Fibroblast of pulmonary artery (primary cell): ENCODE measurements at regions not wholly inside any gene's neighbourhood (a gene's known extent, or its start where the extent isn't known, plus 50 kb on each side); places are given as distances from the start of the nearest gene placed in this dataset.
A peak's percentile ranks its signal among the peaks of the same experiment; 100 is the strongest.

Experiments
- DNase-seq: peaks from one replicate; pipeline ENCODE4 v3.0.0-alpha.2; 2010; ENCODE audit warnings: low read depth
- H3K4me3 ChIP-seq: replicated peaks from 2 replicates; pipeline ENCODE4 v1.5.1; 2011; ENCODE audit warnings: low read depth, mild to moderate bottlenecking, control low read depth, low read length, moderate library complexity
- TF ChIP-seq, protein P1 (sequence below): IDR thresholded peaks from 2 replicates; pipeline ENCODE4 v1.5.1; 2011; ENCODE audit warnings: mild to moderate bottlenecking, control low read depth, low read length, inconsistent platforms; ENCODE audit errors: missing control alignments

DNA sequence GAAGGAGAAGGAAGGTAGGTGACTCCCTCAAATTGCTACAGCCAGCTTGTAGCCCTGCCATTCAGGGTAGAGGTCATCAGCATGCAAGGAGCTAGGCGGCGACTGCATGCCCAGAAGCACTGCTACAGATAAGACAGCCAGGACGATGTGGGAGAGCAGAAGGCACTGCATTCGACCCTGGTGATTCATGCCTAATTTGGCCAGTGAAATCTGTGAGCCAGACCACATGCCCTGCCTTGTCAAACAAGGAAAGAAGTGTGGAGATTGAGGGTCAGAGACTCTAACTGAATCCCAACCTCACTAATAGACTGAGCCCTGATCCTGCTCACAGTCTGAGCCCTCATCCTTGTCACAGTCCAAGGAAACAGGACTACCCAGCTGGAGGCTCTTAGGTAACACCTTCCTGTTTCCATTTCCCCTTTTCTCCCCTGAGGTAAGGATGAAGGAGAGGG is 86.6 kb downstream of the LINGO1 start:
- DNase-seq = peak; percentile 87
- TF ChIP-seq, protein P1, sequence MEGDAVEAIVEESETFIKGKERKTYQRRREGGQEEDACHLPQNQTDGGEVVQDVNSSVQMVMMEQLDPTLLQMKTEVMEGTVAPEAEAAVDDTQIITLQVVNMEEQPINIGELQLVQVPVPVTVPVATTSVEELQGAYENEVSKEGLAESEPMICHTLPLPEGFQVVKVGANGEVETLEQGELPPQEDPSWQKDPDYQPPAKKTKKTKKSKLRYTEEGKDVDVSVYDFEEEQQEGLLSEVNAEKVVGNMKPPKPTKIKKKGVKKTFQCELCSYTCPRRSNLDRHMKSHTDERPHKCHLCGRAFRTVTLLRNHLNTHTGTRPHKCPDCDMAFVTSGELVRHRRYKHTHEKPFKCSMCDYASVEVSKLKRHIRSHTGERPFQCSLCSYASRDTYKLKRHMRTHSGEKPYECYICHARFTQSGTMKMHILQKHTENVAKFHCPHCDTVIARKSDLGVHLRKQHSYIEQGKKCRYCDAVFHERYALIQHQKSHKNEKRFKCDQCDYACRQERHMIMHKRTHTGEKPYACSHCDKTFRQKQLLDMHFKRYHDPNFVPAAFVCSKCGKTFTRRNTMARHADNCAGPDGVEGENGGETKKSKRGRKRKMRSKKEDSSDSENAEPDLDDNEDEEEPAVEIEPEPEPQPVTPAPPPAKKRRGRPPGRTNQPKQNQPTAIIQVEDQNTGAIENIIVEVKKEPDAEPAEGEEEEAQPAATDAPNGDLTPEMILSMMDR = no peak

DNA sequence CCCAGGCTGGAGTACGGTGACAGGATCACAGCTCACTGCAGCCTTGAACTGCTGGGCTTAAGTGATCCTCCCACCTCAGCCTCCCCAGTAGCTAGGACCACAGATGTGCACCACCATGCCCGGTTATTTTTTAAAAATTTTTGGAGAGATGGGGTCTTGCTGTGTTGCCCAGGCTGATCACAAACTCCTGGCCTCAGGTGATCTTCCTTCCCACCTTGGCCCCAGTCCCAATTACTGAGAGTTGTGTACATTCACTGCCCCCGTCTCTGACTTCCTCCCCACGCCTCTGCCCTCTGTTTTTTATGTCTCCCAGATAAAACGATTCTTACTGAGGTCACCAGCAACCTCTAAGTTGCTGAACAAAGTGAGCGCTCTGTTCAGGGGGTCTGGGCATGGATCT is 87.7 kb downstream of the LINGO1 start:
- TF ChIP-seq, protein P1 = no peak
- no peak for DNase-seq
- H3K4me3 ChIP-seq = no peak overlapping the region

More for the DNA sequence above, 86.6 kb downstream of the LINGO1 start:
- H3K4me3 ChIP-seq = no peak overlapping the region

DNA sequence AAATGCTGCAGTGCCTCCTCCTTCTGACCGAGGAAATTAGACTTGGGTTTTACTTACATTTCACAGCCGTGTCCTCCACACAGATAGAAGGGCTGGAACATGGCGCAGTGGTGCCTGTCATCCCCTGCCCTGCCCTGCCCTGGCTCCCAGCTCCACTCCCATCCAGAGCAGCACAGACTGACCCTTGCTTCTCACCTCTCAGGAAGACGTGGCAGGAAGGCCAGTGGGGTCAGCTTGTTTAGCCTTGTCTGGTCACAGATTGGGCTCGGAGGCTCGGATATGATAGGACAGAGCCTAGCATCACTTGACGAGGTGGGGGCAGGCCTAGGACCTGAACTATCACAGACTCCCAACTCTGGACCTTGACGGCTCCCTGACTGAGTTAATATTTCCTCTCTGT is 88.5 kb downstream of the LINGO1 start:
- TF ChIP-seq, protein P1 = no peak

DNA sequence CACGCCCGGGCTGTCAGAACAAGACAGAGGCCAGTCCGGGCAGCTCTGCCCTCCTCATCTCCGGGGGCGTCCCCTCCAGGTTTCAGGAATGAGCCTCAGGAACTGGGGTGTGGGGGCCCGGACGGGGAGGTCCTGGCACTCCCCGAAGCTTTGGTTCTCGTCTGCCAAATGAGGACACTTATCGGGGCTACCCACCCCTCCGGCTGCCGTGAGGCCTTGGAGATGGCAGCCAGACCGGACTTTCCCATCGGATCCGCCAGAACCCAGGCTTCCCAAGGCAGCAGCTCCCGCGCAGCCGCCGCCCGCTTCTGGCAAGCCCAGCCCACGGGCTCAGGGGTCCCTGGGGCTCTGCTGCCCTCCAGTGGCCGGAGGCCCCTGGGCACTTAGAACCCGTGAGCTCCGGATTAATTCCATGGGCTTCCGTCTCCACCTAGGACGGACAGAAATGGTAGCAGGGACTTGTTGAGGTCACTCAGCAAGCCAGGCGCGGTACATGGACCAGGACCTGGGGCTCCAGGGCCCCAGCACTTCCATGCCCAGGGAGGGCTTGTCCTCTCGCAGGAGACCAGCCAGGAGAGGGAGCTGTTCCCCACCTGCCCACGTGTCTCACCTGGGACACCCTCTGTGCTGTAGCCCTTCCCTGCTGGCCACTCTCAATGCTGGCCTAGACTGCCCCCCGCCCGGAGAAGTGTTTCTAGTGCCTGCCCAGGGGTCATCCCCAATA is 89.4 kb downstream of the LINGO1 start:
- TF ChIP-seq, protein P1 = peak; percentile 91
- DNase-seq = peak; percentile 88
- peak overlapping the region; percentile 50 for H3K4me3 ChIP-seq

More for the DNA sequence above, 88.5 kb downstream of the LINGO1 start:
- no peak overlapping the region for H3K4me3 ChIP-seq
- DNase-seq = no peak

DNA sequence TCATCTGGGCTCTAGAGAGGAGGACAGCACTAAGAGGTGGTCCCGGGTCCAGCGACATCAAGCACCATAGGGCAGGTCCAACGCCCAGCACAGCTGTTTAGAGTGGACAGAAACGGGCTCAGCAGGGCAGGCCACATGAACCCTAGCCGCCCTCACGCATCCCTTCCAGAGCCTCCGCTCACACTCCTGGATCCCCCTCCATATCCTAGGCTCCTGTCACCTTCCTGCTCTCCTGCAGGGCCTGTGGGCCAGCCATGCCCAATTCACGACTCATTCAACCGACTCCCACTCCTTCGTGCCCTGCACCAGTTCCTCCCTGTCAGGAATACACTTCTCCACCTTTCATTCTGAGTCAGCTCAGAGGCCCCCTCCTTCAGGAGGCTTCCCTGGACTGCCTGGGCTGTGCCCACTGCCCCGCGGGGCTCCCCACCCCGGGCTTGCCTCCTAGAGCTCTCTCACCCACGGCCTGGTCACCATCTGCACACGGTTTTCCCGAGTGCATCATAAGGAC is 90.2 kb downstream of the LINGO1 start:
- peak overlapping the region; percentile 50 for H3K4me3 ChIP-seq
- TF ChIP-seq, protein P1 = no peak

DNA sequence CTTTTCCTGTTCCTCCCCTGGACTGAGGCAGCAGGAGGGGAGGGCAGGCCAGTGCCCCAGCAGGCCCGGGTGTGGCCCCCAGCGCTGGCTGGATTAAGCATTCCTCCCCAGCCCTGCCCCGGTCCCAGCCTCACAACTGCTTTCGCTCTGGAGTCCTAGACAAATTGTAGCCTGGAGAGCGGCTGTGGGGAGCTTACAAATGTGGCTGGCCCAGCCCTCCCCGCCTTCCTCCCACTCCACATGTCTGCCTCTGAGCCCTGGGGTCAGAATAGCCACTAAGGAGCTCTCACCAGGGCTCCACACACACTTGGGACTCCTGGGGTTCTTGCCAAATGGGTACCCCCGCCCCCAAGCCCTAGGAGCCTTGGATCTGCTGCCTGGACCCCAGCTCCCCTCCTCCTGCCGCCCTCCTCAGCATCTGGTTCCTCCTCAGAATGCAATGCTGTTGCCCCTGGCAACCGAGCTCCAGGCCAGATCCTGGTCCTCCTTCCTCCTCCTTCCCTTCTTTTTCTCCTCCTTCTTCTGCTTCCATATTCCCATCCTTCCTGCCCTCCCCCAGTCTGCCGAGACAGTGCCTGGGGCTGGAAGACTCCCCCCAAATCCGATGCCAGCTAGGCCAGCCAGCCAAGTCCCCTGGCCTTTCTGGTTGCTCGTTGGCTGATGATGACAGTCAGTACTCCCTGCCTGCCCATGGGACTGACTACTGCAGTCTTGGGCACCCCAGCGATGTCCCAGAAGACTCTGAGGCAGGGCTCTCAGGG is 91.1 kb downstream of the LINGO1 start:
- TF ChIP-seq, protein P1 = no peak
- DNase-seq = no peak
- H3K4me3 ChIP-seq = no peak overlapping the region

More for the DNA sequence above, 90.2 kb downstream of the LINGO1 start:
- peak; percentile 21 for DNase-seq
